IPS DF 6.9 (cell line): ENCODE measurements at regions not wholly inside any gene's neighbourhood (a gene's known extent, or its start where the extent isn't known, plus 50 kb on each side); places are given as distances from the start of the nearest gene placed in this dataset.
"Not testable (repeated sequence)": the region's sequence is repeated elsewhere in the genome, so short reads cannot be mapped to it uniquely, and the experiment has no call there.

ENCODE experiments used
- DNase-seq: peaks from one replicate; pipeline ENCODE4 v3.0.0-alpha.2; 2013; ENCODE audit warnings: low read depth, low spot score
- H3K27ac ChIP-seq: one replicate; pipeline ENCODE4 v1.5.1; 2013; ENCODE audit warnings: low read length, control low read depth
- H3K27me3 ChIP-seq: 2 replicates; pipeline ENCODE4 v1.6.1; 2013; ENCODE audit warnings: mild to moderate bottlenecking, low read length; ENCODE audit not compliant: control insufficient read depth, insufficient read depth
- H3K36me3 ChIP-seq: 2 replicates; pipeline ENCODE4 v1.6.1; 2013; ENCODE audit warnings: low read length; ENCODE audit not compliant: control insufficient read depth, insufficient read depth
- H3K4me1 ChIP-seq: 2 replicates; pipeline ENCODE4 v1.6.1; 2013; ENCODE audit warnings: low read length; ENCODE audit not compliant: control insufficient read depth, insufficient read depth
- H3K4me3 ChIP-seq: 2 replicates; pipeline ENCODE4 v1.5.1; 2013; ENCODE audit warnings: mild to moderate bottlenecking, low read length
- H3K9me3 ChIP-seq: 2 replicates; pipeline ENCODE4 v1.6.1; 2013; ENCODE audit warnings: low read length, inconsistent platforms; ENCODE audit not compliant: control insufficient read depth, insufficient read depth
- WGBS: extraction: QIAGEN DNeasy Blood & Tissue Kit; methylation state at CpG from one replicate; pipeline ENCODE4 v1.1.7; 2013; ENCODE audit warnings: mixed read lengths, missing lambda C conversion rate; ENCODE audit not compliant: insufficient read length, insufficient coverage; 5-methylcytosine and 5-hydroxymethylcytosine counted together

- H3K27me3 ChIP-seq: no peaks in the 10 kb centered on the region
- H3K9me3 ChIP-seq: no peaks in the 10 kb centered on the region
- H3K4me1 ChIP-seq: no peaks in the 10 kb centered on the region
- DNase-seq: no peak
- no peaks in the 10 kb centered on the region for H3K36me3 ChIP-seq
- H3K4me3 ChIP-seq: no peak overlapping the region
- WGBS: no CpG with 5 or more reads among the region's 6 CpGs
- no peak overlapping the region for H3K27ac ChIP-seq
These were observed 161.2 kb downstream of the VEGFA start for GRCh38 chr6:43931201-43931600.

DNA sequence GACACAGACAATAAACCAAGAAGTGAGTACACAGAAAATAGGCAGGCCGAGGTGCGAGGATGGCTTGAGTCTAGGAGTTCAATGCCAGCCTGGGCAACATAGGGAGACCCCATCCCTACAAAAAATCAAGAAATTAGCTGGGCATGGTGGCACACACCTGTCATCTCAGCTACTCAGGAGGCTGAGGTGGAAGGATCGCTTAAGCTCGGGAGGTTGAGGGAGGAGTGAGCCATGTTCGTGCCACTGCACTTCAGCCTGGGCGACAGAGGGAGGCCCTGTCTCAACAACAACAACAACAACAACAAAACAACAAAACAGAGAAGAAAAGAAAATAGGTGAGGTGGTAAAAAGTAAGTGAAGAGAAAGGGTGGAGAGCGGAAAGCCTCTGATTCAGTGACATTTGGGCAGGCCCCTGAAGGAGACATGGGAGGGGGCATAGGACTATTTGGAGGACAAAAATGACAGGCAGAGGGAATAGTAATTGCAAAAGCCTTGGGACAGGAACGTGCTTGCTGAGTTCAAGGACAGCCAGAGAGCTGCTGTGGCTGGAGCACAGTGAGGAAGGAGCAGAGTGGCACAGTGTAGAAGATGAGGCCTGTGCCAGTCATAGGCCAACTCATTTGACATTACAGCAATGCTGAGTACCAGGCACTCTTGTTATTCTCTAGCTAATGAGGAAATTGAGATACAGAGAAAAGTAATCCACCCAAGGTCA lies 160.6 kb downstream of the VEGFA start:
- Histone ChIP-seq H3K9me3 (no peaks in the 10 kb centered on the region), H3K36me3 (no peaks in the 10 kb centered on the region), H3K27ac (no peak overlapping the region), H3K4me1 (no peaks in the 10 kb centered on the region), H3K4me3 (no peak overlapping the region), H3K27me3 (no peaks in the 10 kb centered on the region)
- WGBS: no CpG with 5 or more reads among the region's 8 CpGs
- DNase-seq: no peak

- H3K36me3 ChIP-seq: no peaks in the 10 kb centered on the region
- no peaks in the 10 kb centered on the region for H3K4me1 ChIP-seq
- WGBS: no CpG with 5 or more reads among the region's 5 CpGs
- H3K9me3 ChIP-seq: no peaks in the 10 kb centered on the region
- no peak for DNase-seq
- no peak overlapping the region for H3K4me3 ChIP-seq
- H3K27me3 ChIP-seq: no peaks in the 10 kb centered on the region
- H3K27ac ChIP-seq: no peak overlapping the region
These were observed 159.5 kb downstream of the VEGFA start for GRCh38 chr6:43929511-43929910.

GRCh38 chr6:43927532-43928210 lies 157.7 kb downstream of the VEGFA start:
- no peaks in the 10 kb centered on the region for H3K9me3 ChIP-seq
- no peaks in the 10 kb centered on the region for H3K36me3 ChIP-seq
- DNase-seq: no peak
- WGBS: no CpG with 5 or more reads among the region's 4 CpGs
- H3K27me3 ChIP-seq: no peaks in the 10 kb centered on the region
- no peaks in the 10 kb centered on the region for H3K4me1 ChIP-seq
- H3K27ac ChIP-seq: no peak overlapping the region
- H3K4me3 ChIP-seq: no peak overlapping the region

GRCh38 chr6:43926634-43927531 lies 156.9 kb downstream of the VEGFA start:
- H3K36me3 ChIP-seq: no peaks in the 10 kb centered on the region
- H3K27ac ChIP-seq: no peak overlapping the region
- no peak for DNase-seq
- H3K4me3 ChIP-seq: no peak overlapping the region
- H3K4me1 ChIP-seq: no peaks in the 10 kb centered on the region
- H3K9me3 ChIP-seq: no peaks in the 10 kb centered on the region
- WGBS: no CpG with 5 or more reads among the region's 17 CpGs
- H3K27me3 ChIP-seq: no peaks in the 10 kb centered on the region

- H3K4me1 ChIP-seq, H3K9me3 ChIP-seq, H3K27me3 ChIP-seq, H3K4me3 ChIP-seq, DNase-seq, H3K36me3 ChIP-seq, H3K27ac ChIP-seq: not testable (repeated sequence)
- WGBS: no CpG with 5 or more reads among the region's 7 CpGs
These were observed 155.7 kb downstream of the VEGFA start for GRCh38 chr6:43925636-43926139.

DNA sequence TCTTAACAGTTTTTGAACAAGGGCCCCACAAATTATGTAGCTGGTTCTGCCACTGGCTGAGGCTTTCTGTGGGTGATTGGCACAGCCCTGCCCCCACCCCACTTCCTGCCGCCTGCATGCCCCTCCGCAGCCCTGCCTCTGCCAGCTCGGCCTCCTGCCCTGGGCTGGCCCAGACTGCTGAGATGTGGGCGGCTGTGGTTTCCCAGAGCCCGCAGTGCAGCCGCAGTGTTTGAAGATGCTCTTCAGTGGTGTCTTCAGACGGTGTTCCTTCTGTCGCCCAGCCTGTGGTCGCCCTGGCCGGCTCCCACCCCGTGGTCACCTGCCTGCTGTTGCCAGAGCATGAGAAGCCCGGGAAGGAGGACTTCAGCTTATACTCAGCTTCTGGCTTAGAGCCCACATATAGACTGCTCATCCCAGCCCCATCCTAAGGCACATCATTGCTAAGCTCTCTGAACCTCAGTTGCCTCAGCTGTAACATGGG lies 154.3 kb downstream of the VEGFA start:
- Histone ChIP-seq H3K36me3 (no peaks in the 10 kb centered on the region), H3K4me3 (no peak overlapping the region), H3K4me1 (no peaks in the 10 kb centered on the region), H3K27ac (no peak overlapping the region), H3K9me3 (no peaks in the 10 kb centered on the region), H3K27me3 (no peaks in the 10 kb centered on the region)
- WGBS: no CpG with 5 or more reads among the region's 12 CpGs
- DNase-seq: no peak

GRCh38 chr6:43923376-43924221 lies 153.6 kb downstream of the VEGFA start:
- Histone ChIP-seq H3K27me3 (no peaks in the 10 kb centered on the region), H3K36me3 (no peaks in the 10 kb centered on the region), H3K27ac (no peak overlapping the region), H3K4me1 (no peaks in the 10 kb centered on the region), H3K9me3 (no peaks in the 10 kb centered on the region), H3K4me3 (no peak overlapping the region)
- WGBS: no CpG with 5 or more reads among the region's 15 CpGs
- DNase-seq: no peak

DNA sequence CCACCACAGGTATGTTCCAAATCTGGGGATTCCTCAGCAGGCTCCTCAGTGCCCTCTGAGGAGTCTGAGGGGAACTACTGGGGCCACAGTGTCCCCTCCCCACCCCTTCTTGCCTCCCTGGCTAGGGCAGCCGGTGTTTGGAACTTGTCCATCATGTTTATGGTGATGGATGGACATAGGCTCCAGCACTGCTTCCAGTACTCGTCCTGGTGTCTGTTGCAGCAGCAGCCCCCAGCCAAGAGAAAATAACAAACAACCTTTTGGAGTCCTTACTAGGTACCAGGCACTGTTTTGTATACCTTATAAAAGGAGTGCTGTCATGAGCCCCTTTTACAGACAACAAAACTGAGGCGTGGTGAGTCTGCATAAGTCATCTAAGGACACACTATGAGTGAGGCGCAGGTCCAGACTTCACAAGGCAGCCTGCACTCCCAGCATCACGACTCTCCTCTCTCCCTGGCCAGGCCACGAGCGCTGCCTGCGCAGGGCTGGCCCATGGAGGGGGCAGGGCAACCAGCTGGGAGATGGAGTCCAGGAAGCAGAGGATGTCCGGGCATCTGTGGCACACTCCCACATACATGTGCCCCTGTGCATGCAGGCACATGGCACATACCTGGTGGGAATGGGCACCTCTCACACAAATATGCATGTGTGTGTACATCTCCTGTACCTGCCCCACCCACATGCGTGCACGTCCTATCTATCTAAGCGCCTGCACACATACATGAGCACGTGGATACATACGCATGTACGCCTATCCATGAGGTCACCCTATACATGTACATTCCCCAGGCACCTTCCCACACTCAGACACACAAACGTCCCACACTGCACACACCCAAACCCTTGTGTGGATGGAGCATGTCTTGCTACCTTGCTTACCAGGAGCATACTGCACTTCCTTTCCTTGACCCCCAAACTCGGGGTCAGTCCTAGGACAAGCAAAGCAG lies 152.7 kb downstream of the VEGFA start:
- no CpG with 5 or more reads among the region's 17 CpGs for WGBS
- no peaks in the 10 kb centered on the region for H3K9me3 ChIP-seq
- no peak for DNase-seq
- no peaks in the 10 kb centered on the region for H3K36me3 ChIP-seq
- no peak overlapping the region for H3K27ac ChIP-seq
- no peaks in the 10 kb centered on the region for H3K27me3 ChIP-seq
- no peak overlapping the region for H3K4me3 ChIP-seq
- no peaks in the 10 kb centered on the region for H3K4me1 ChIP-seq
